ENCODE measurements at regions not wholly inside any gene's neighbourhood (a gene's known extent, or its start where the extent isn't known, plus 50 kb on each side); places are given as distances from the start of the nearest gene placed in this dataset.

- TF ChIP-seq FOXP2 (optimal IDR thresholded peaks at IDR 0.05; ENCODE audit: control extremely low read depth, extremely low read length, insufficient read depth), result no peak
- no peak for TF ChIP-seq POLR2AphosphoS5 (IDR thresholded peaks at IDR 0.05; ENCODE audit: borderline replicate concordance, low read depth, low read length)
- TF ChIP-seq EZH2 (IDR thresholded peaks at IDR 0.05), result no peak
Measured at GRCh38 chr15:93252780-93253179, 163.8 kb upstream of the RGMA start.

Data from SK-N-MC (cell line).